CD4-positive, alpha-beta T cell (primary cell): ENCODE measurements at regions not wholly inside any gene's neighbourhood (a gene's known extent, or its start where the extent isn't known, plus 50 kb on each side); places are given as distances from the start of the nearest gene placed in this dataset.
A peak's percentile ranks its signal among the peaks of the same experiment; 100 is the strongest.

Experiments used
- ATAC-seq: fragments of 200-7000 bp; cut with Tn5 transposase; one replicate; pipeline ENCODE4 v1.10.0; 2022; ENCODE audit warnings: mild to moderate bottlenecking; ENCODE audit not compliant: poor library complexity
- CTCF ChIA-PET: fragments of 350-600 bp; sonication (Branson Sonifier 250); formaldehyde crosslinking; loops from one replicate; lab custom pipeline; 2021; ENCODE audit warnings: antibody characterized with exemption, inconsistent platforms; lab: Charles Lee
- POLR2A ChIA-PET: fragments of 350-600 bp; sonication (Branson Sonifier 250); formaldehyde crosslinking; loops from one replicate; lab custom pipeline; 2021; ENCODE audit warnings: antibody characterized with exemption, inconsistent platforms; lab: Charles Lee
- DNase-seq, 14 experiments: peaks; one replicate each; pipeline ENCODE4 v3.0.0-alpha.2; 2013 to 2020; ENCODE audit warnings: mixed read lengths in 2 of 14
- H3K27ac ChIP-seq, 2 donors: one replicate each; pipeline versions ENCODE4 v1.5.1 to v1.7.0; 2013; ENCODE audit warnings: low read length in 2 of 2, low read depth in 1 of 2, mild to moderate bottlenecking in 1 of 2
- H3K27me3 ChIP-seq, 2 experiments: 1 replicate in 1 of 2; 2 replicates in 1 of 2; pipeline versions ENCODE4 v1.6.1 to v1.7.0; 2013; ENCODE audit warnings: low read length in 2 of 2, control low read depth in 1 of 2, mild to moderate bottlenecking in 1 of 2, moderate library complexity in 1 of 2; ENCODE audit not compliant: insufficient read depth in 2 of 2, control insufficient read depth in 1 of 2
- H3K36me3 ChIP-seq: one replicate; pipeline ENCODE4 v1.6.1; 2013; ENCODE audit warnings: low read length, control low read depth; ENCODE audit not compliant: insufficient read depth
- H3K4me1 ChIP-seq: one replicate; pipeline ENCODE4 v1.6.1; 2013; ENCODE audit warnings: low read length, control low read depth; ENCODE audit not compliant: insufficient read depth
- H3K4me3 ChIP-seq: one replicate; pipeline ENCODE4 v1.5.1; 2013; ENCODE audit warnings: mild to moderate bottlenecking, low read length, moderate library complexity
- H3K9me3 ChIP-seq, 2 experiments: 1 replicate in 1 of 2; 2 replicates in 1 of 2; pipeline versions ENCODE4 v1.6.1 to v1.7.0; 2013; ENCODE audit warnings: low read length in 2 of 2, mild to moderate bottlenecking in 2 of 2, control low read depth in 1 of 2, moderate library complexity in 1 of 2; ENCODE audit not compliant: control insufficient read depth in 1 of 2, insufficient read depth in 1 of 2
- H3K27ac Mint-ChIP-seq: one replicate; pipeline ENCODE4 v1.8.0; 2020; ENCODE audit warnings: mixed read lengths
- H3K27me3 Mint-ChIP-seq: one replicate; pipeline ENCODE4 v1.8.0; 2021; ENCODE audit warnings: mixed read lengths
- H3K36me3 Mint-ChIP-seq: one replicate; pipeline ENCODE4 v1.8.0; 2021; ENCODE audit warnings: low read depth, mixed read lengths
- H3K4me1 Mint-ChIP-seq: one replicate; pipeline ENCODE4 v1.8.0; 2021; ENCODE audit warnings: low read depth, mixed read lengths
- H3K4me3 Mint-ChIP-seq: one replicate; pipeline ENCODE4 v1.8.0; 2020; ENCODE audit warnings: mild to moderate bottlenecking, mixed read lengths
- H3K9me3 Mint-ChIP-seq: one replicate; pipeline ENCODE4 v1.8.0; 2020; ENCODE audit warnings: mixed read lengths
- CTCF ChIP-seq: fragments of 200-600 bp; IDR thresholded peaks from one replicate; pipeline ENCODE4 v1.8.0; 2022; ENCODE audit warnings: antibody characterized with exemption, mild to moderate bottlenecking
- intact Hi-C, 2 experiments: fragments of 100-400 bp; cut with DNase I in 1 of 2; cut with micrococcal nuclease in 1 of 2; formaldehyde crosslinking; loops; one replicate each; pipeline versions ENCODE4 v1.15.1 to v1.9.0; 2023 to 2025; cut with DNase I, micrococcal nuclease

- intact Hi-C loops: loop anchor here (1.0 to 10.0 kb wide), 5 partner anchors 147 to 529 kb away; no protein-coding TSS in a partner anchor
- CTCF ChIA-PET: interaction anchor here (0.6 to 0.7 kb wide), 2 partner anchors 22 to 236 kb away, joined by 4 read pairs; no protein-coding TSS in a partner anchor
- POLR2A ChIA-PET: no interaction called here
These were observed 183.6 kb upstream of the G2E3 start for GRCh38 chr14:30375296-30375892.

GRCh38 chr14:30381861-30382480, 177.0 kb upstream of the G2E3 start:
- Mint-ChIP-seq H3K9me3 (no peaks in the 10 kb centered on the region), H3K4me1 (no peaks in the 10 kb centered on the region), H3K36me3 (no peaks in the 10 kb centered on the region), H3K4me3 (no peak overlapping the region), H3K27me3 (peaks cover 34% of the 10 kb centered on the region), H3K27ac (no peak overlapping the region)
- ATAC-seq: no peak
- no peaks in the 10 kb centered on the region for H3K36me3 ChIP-seq
- no peaks in the 10 kb centered on the region for H3K4me1 ChIP-seq
- no peak for DNase-seq
- no peaks in the 10 kb centered on the region for H3K9me3 ChIP-seq
- TF ChIP-seq CTCF: no peak
- intact Hi-C loops: no loop called here
- ChIA-PET POLR2A (no interaction called here), CTCF (no interaction called here)
- peaks cover 1 to 3% of the 10 kb centered on the region in 2 experiments for H3K27me3 ChIP-seq
- no peak overlapping the region for H3K27ac ChIP-seq
- no peak overlapping the region for H3K4me3 ChIP-seq

More at GRCh38 chr14:30375296-30375892, 183.6 kb upstream of the G2E3 start:
- Mint-ChIP-seq H3K36me3 (no peaks in the 10 kb centered on the region), H3K9me3 (no peaks in the 10 kb centered on the region), H3K27ac (no peak overlapping the region), H3K27me3 (peaks cover 41% of the 10 kb centered on the region), H3K4me3 (no peak overlapping the region), H3K4me1 (no peaks in the 10 kb centered on the region)
- Histone ChIP-seq H3K4me1 (no peaks in the 10 kb centered on the region), H3K27ac (no peak overlapping the region), H3K9me3 (no peaks in the 10 kb centered on the region), H3K4me3 (no peak overlapping the region), H3K27me3 (peaks cover 3 to 7% of the 10 kb centered on the region in 2 experiments), H3K36me3 (no peaks in the 10 kb centered on the region)
- ATAC-seq (peak; percentile 82), DNase-seq (peak; percentile 25 to 63 (median 47))
- peak; percentile 72 for TF ChIP-seq CTCF

DNA sequence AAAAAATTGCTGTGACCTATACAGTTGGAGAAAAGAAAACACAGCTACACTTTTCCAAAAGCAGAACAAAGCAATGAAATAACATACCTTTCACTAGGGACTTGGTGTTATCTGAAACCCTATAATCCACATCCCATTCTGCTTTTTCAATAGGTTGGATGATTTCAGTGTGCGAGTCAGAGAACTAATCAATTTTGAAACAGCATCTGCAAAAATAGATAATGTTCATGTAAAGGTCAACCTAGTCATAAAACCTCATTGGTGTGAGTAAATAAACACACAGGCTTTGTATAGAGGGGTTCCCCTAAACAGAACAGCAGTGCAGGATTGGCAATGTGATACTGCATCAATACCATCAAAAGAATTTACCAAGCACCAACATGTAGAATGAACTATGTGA, 173.0 kb upstream of the G2E3 start:
- no peak for TF ChIP-seq CTCF
- no peak overlapping the region for H3K27ac ChIP-seq
- ChIA-PET POLR2A (no interaction called here), CTCF (no interaction called here)
- Mint-ChIP-seq H3K4me3 (no peak overlapping the region), H3K4me1 (no peaks in the 10 kb centered on the region), H3K27ac (no peak overlapping the region), H3K36me3 (no peaks in the 10 kb centered on the region), H3K9me3 (no peaks in the 10 kb centered on the region), H3K27me3 (peaks cover 11% of the 10 kb centered on the region)
- no peaks in the 10 kb centered on the region for H3K4me1 ChIP-seq
- no peaks in the 10 kb centered on the region for H3K9me3 ChIP-seq
- DNase-seq (no peak), ATAC-seq (no peak)
- no peaks in the 10 kb centered on the region for H3K36me3 ChIP-seq
- H3K4me3 ChIP-seq: no peak overlapping the region
- H3K27me3 ChIP-seq: peaks cover 0 to 3% of the 10 kb centered on the region in 2 experiments
- intact Hi-C loops: no loop called here
